Stimulated activated CD4-positive, alpha-beta T cell treated with anti-CD3 and anti-CD28 coated beads, Interleukin-1b, Interleukin-23, amount 100 ng/mL, for 48 hours (primary cell): ENCODE measurements at regions not wholly inside any gene's neighbourhood (a gene's known extent, or its start where the extent isn't known, plus 50 kb on each side); places are given as distances from the start of the nearest gene placed in this dataset.

Experiments used
- DNase-seq: peaks from one replicate; pipeline ENCODE4 v3.0.0-alpha.2; 2020

GRCh38 chr6:105990151-105990550 is 96.0 kb upstream of the PRDM1 start:
- DNase-seq: no peak

DNA sequence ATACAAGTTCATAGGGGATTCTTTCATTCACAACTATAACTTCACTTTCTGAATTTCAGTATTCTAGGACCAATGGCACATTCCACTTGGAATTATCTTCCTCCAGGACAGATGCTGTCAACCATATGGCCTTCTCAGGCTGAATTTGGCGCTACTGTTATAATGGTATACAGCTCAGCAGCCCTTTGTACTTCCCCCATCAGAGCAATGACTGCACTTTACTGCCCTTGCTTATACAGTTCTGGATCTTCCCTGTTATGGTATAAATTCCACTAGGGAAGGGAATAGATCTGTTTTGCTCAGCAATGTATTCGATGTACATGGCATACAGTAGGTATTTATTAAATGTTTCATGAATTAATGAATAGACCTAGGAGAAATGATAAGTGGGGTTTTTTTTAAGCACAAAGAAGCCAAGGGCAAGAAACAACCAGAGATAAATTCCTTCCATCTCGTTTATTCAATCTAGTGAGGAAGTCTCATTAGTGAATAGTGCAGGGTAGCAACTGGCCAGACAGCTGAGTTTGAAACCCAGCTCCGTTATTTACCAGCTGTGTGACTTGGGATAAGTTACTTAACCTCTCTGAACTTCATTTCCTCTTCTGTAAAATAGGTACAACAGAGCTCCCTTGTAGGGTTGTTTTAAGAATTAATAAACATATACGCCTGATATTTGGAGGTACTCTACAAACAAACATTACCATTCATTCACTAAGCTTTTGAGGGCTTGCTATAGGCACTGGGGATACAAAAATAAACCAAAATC is 97.1 kb upstream of the PRDM1 start:
- no peak for DNase-seq

DNA sequence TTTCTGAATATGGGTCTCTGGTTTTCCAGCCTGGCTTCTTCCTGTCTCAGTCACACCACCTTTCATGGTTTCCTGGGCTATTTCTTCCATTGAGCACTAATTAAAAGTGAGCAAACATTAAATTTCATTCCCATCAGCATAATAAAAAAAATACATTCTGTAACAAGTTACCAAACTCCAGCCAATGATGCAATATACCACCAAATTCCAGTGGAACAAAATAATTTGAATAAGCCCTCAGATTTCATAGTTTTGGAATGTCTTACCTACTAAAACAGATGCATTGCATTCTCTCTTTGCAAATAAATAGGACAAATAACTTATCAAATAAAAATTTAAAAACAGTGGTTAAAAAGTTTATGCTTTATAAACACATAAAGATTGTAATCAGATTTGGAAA is 97.8 kb upstream of the PRDM1 start:
- no peak for DNase-seq

- no peak for DNase-seq
These were observed 98.6 kb upstream of the PRDM1 start for GRCh38 chr6:105987516-105987915.

- DNase-seq: no peak
These were observed 99.1 kb upstream of the PRDM1 start for GRCh38 chr6:105986998-105987397.

DNA sequence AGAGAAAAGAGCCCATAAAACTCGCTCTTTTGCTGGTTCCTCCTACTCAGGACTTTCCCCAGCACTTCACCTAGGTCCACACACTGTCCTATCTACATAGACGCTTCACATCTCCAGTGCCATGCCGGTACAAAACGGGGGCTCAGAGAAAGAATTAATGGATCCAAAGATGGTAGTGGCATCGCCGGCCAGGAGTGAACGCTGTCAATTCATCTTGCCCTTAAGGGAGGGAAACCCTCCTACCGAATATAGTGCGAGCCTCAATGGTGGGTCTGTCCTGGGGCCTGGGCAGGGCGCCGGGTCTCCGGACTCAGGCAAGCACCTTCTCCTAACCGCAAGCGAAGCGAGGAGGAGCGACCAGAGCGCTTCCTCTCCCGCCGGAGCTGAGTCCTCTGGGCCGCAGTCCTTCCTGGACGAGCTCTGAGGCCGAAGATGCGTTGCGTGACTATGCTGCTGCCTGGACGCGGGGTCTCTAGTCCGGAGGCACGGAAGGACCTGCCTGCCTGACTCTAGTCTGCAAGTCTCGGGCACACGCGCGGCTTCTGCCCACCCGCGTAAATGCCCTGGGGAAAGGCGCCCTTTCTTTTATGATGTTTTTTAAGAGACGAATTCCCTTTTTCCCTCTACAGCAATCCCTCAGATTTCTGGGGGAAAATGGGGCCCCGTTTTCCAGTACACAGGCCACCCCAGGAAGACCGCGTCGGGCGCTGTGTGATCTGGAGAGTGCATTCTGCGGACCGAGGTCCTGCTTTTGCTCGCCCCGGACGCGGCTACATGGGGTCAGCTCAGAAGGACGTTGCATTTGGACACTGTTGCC is 100.1 kb upstream of the PRDM1 start:
- no peak for DNase-seq

- DNase-seq: no peak
These were observed 100.9 kb upstream of the PRDM1 start for GRCh38 chr6:105985098-105985815.

- no peak for DNase-seq
These were observed 102.4 kb upstream of the PRDM1 start for GRCh38 chr6:105983763-105984162.

- no peak for DNase-seq
These were observed 103.2 kb upstream of the PRDM1 start for GRCh38 chr6:105982761-105983540.

DNA sequence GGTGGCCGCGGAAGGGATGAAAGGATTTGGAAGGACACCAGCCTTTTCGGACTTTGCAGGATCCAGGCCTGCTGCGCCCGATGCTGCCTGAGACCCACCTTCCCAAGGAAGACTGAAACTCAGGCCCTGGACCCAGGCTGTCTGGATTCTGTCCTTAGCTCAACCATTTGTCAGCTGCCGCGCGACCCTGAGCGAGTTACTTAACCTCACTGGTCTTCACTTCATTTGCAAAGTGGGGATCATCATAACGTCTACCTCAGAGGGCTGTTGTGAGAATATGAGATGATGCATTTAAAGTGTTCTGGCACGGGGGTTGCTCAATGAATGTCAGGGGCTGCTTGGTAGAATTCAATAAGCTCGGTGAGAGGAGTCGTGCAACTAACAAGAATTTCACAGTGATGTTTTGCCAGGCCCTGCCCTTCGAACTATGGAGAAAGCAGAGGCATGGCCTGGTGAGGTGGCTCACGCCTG is 104.2 kb upstream of the PRDM1 start:
- DNase-seq: no peak

- DNase-seq: peak; percentile 42
These were observed 104.9 kb upstream of the PRDM1 start for GRCh38 chr6:105981002-105981887.

GRCh38 chr6:105978974-105979373 is 107.2 kb upstream of the PRDM1 start:
- DNase-seq: no peak

GRCh38 chr6:105977934-105978504 is 108.1 kb upstream of the PRDM1 start:
- no peak for DNase-seq

- DNase-seq: no peak
These were observed 111.2 kb upstream of the PRDM1 start for GRCh38 chr6:105974986-105975385.

DNA sequence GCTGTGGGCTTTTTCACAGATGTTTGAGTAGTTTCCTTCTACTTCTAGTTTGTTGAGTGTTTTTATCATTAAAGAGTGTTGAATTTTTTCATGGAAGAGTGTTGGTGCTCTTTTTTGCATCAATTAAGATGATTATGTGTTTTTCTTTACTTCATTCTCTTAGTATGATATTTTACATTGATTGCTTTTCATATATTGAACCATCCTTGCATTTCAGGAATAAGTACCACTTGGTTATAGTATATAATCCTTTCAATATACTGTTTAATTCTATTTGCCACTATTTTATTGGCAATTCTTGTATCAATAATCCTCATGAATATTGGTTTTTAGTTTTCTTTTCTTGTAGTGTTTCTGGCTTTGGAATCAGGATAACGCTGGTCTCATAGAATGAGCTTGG is 113.7 kb upstream of the PRDM1 start:
- no peak for DNase-seq

DNA sequence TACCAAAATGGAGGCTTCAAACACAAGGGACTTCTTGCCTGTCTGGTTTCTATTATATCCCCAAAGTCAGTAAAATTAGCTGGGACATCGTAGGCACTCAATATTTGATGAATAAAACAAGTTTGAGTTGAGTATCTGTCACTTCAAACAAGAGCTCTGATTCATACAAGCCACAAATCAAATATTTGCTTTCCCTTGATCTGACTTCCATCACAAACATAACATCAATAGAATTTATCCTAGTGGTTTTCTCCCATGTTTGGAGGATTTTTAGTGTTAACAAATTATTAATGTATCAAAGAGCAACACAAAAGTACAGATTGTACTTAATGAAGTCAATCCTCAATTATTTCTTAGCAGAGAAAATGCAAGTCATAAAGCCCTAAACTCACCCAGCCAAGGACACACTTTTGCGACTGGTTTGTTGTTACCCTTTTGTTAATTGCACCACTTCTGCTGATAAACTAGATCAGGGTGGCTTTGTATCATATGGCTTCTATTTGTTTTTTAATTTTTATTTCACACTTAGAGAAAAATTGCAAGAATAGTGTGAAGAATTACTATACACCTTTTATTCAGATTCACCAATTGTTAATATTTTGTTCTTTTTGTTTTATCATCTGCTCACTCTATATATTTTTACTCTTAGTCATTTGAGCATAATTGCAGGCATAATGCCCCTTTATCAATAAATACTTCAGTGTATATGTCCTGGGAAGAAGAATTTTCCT is 117.4 kb upstream of the PRDM1 start:
- no peak for DNase-seq

DNA sequence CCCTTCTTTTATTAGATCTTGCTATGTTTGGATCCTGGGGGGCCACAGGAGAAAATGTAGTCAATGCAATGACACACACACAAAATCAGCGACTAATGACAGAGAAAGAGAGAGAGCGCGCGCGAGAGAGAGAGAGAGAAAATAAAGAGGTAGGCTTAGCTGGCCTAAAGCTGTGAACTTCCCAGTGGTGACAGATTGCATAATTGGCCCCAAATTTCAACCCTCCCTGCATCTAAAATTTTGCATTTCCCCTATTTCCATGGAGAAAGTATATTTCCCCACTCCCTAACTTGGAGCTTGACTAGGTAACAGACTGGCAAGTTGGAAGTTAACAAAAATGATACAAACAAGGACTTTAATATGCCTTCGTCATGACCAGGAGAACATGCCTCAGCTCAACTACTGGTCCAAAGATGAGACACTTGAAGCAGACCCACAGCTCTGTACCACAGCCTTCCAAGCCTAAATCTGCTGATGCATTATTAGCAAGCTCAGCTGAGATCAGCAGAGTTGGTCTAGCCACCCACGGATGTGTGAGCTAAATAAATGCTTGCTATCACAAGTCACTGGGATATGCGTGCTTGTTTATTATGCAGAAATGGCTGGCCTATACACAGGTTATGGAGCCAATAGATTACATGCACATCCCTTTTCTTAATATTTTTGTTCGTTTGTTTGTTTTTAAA is 118.1 kb upstream of the PRDM1 start:
- no peak for DNase-seq

- DNase-seq: no peak
These were observed 119.7 kb upstream of the PRDM1 start for GRCh38 chr6:105966481-105966880.

DNA sequence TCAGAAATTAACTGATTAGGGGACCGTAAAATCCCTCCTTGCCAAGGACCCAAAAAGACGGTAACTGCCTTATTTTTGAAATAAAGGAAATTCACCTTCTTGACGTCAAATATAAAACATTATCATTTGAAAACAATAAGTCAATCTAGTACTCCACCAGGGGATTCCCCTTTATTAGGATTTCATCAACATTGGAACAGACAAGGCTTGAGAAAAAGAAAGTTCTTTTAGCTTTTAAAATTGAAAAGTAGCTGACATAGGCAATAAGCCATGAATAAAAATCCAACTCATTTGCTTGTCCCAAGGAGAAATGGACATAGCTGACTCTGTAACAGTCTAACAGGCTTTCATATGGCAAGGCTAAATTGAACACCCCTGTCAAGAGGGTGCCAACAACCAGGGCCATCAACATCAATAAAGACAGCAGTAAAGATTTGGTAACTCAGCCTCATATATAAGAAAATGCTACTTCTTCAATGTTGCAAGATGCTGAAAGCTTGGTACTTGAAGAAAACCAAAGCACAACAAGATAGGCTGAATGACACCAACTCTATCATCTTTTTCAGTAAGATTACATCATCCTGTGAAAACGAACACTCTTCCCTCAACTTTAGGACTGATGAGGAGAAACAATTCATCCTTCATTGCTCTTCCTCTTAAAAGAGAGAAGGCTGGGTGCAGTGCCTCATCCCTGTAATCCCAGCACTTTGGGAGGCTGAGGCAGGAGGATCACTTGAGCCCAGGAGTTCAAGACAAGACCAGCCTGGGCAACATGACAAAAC is 121.0 kb upstream of the PRDM1 start:
- no peak for DNase-seq
